Left lobe of liver (tissue), 2 donors: ENCODE measurements at regions not wholly inside any gene's neighbourhood (a gene's known extent, or its start where the extent isn't known, plus 50 kb on each side); places are given as distances from the start of the nearest gene placed in this dataset.
"Not testable (repeated sequence)": the region's sequence is repeated elsewhere in the genome, so short reads cannot be mapped to it uniquely, and the experiment has no call there.

ENCODE experiments used
- ATAC-seq: fragments of 200-7000 bp; cut with Tn5 transposase; one replicate; pipeline ENCODE4 v1.9.1; 2020; ENCODE audit warnings: mild to moderate bottlenecking, moderate library complexity
- DNase-seq: peaks from one replicate; pipeline ENCODE4 v3.0.0-alpha.2; 2020; ENCODE audit warnings: low spot score
- donor health status: DM: no; HTN: no; CAD: no; lungs with moderate emphysema.
- donor health status: DM: no; HTN: yes; CAD: no.

DNA sequence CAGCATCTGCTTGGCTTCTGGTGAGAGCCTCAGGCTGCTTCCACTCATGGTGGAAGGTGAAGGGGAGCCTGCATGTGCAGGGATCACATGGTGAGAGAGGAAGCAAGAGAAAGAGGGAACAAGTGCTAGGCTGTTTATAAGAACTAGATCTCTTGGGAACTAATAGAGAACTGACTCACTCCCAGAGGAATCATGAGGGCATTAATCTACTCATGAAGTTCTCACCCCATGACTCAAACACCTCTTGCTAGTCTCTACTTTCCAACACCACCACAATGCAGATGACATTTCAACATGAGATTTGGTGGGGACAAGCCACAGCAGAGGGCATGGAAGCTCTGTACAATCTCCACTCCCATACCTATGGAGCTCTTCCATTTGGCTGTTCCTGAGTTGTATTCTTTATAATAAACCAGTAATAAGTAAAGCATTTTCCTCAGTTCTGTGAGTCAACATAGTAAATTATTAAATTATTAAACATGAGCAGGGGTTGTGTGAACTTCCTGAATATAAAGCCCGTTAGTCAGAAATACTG lies 524.1 kb upstream of the NRSN1 start:
- ATAC-seq (no peak), DNase-seq (no peak)

DNA sequence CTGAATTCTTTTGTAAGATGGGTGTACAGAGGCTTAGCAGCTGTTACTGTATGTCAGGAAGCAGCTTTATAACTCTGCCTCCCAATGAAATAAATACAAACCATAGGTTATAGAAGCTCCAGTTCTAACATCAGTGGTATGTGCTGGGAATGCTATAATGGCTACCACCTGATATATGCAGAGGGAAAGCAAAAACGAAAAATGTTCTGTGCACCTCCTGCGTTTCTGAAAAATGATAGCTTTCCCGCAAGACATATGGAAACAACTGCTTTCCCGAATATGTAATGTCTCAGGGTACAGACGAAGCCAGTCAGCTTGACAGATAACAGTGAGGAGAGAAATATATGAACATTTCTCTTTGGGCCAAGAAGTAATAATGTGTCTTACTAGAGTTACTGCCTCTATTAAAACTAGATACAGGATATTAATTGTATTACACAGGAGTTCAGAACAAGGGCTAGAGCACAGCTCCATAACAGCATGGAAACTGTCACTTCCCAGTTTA lies 517.0 kb upstream of the NRSN1 start:
- ATAC-seq: no peak
- DNase-seq: no peak

DNA sequence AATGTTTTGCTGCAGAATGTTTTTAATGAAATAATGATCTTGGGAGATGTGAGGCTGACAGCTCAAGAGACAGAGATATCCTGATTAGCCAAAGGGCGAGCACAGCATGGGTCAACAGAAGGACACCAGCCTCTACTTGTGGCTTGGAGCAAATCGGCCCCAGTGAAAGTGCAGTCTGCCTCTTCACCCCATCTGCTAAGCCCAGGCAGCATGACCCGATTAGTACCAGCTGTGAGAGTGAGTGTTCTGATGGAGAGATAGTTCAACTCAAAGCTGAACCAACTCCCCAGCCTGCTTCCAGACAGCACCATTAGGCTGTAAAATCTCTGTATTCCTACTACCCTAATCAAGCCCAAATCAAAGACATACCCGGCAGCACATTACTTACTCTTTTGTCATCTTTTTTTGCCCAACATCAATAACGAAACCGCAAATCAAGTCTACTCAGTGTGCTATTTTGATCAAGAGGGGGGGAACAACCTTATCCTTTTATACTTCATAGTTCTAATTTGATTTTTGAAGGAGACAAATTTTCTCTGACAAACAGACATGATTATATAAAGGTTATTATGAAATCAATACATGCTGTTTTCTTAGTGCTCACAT lies 514.1 kb upstream of the NRSN1 start:
- DNase-seq (no peak), ATAC-seq (no peak)

DNA sequence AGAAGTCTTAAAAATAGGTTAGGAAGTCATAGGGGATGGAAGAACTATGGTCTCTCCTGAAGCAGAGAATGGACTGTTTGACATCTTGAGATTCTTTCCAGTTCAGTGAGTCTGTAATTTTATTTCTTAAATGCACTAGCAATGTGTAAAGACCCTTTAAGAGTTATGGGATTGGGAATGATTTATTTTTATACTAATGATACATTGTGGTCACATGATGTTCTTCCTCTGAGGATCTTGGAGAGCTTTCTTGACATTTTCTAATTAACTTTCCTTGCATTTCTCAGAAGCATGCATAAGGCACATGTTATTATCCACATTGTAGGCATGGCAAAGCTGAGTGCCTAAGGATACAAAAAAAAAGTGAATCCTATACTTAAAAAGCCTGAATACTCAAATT lies 507.6 kb upstream of the NRSN1 start:
- ATAC-seq: no peak

DNA sequence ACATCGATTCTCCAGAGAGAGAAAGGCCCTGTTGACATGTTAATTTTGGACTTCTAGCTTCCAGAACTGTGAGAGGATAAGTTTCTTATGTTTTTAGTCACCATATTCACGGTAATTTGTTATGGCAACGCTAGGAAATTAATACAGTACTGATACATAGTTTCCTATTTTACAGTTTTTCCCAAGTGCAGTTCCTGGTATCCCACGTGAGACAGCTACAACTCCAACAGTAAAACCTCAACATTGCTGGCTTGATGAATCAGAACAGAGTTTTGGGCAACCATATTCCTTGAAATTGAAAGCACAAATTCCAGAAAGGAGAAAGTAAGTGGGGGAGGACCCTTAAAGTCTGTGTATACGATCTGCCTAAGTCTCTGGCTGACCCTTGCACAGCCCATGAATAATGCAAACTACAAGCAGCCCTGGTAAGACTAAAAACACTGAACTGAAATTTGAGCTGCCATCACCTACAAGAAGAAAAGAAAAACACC lies 505.1 kb upstream of the NRSN1 start:
- DNase-seq (no peak), ATAC-seq (no peak)

More for the DNA sequence above, 507.6 kb upstream of the NRSN1 start:
- DNase-seq: no peak

DNA sequence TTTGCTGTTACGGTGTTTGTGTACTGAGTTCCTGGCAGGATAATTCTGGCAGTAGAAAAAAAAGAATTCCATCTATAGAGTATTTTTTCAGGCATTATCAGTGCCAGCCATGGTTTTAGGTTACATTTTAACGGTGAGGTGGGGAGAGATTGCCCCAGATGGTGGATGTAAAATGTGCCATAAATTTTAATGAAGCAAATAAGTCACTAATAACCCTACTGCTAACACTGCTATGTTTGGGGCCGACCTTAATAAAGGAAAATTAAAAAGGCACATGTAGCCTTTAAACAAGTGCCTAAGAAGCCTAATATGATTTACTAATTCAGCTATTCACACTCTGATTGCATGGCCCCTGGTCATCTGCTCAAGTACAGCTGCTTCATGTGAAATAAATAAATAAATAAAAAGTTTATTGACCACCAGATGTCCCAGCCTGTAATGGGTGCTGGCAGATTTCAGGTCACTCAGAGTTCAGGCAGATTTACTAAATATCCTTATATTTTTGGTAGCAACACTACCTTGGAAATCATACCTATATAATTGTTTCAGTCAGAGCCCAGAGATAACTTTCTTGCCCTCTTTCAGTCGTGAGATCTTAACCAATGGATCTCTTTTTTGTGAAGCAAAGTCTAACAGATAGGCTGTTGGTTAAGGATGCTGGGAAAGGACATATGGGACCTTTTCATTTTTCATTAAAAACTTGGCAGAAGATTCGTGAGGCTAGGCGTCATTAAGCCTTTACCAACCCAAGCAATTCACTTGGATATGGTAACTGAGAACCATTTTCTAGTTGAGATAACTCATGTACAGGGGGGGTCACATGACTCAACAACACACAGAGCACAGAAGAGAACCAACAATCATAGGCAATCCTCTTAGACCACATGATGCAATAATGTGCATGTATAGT lies 495.0 kb upstream of the NRSN1 start:
- ATAC-seq (no peak), DNase-seq (no peak)

DNA sequence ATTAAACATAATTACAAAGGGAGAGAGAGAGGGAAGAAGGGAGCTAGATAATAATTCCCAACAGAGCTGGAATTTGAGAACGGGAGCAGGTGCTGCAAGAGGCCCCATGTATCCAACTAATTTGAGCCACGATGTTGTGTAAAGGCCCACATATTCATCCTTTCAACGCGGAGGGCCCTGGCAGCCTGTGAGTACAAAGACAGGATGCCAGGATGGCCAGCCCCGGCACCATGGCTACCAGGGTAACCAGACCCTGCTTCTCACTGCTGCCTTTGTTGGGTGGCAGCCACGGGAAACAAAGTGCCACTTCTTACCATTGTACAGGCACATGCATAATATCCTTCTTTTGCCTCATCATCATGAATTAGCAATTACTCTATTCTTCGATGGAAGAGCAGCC lies 492.0 kb upstream of the NRSN1 start:
- ATAC-seq (no peak), DNase-seq (no peak)

DNA sequence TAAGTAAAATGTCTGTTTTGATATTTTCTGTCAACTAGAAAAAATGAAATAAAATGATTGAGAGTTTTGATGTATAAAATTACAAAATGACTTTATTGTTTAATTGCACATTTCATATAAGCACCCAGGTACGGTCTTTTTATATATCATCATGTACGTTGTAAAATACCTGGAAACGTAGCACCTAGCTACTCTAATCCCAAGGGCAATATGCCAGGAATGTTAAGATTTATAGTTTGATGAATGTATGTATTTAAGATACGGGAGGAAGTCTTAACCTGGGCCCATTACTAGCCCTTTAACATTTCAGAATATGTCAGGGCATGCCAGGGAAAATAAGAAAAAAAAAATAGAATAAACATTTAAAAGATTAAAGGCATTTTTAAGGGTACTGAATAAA lies 490.9 kb upstream of the NRSN1 start:
- DNase-seq (no peak), ATAC-seq (no peak)

DNA sequence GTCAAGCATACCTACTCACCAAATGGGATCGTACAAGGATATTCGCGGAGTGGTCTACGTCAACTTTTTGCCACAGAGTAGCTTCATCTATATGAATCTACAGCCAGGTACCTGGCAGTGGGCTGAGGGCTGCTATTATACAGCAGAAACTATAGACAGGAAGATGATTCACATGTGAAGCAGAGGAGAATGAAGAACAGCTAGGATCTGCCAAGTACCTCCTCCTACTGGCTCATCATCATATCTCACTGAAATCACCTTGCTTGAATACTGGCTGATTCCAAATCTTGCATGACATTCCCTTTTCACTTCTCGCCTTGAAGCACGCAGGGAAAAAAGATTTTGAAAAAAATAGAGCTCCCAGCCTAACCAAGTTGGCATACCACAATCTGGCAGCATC lies 488.7 kb upstream of the NRSN1 start:
- no peak for ATAC-seq
- no peak for DNase-seq

DNA sequence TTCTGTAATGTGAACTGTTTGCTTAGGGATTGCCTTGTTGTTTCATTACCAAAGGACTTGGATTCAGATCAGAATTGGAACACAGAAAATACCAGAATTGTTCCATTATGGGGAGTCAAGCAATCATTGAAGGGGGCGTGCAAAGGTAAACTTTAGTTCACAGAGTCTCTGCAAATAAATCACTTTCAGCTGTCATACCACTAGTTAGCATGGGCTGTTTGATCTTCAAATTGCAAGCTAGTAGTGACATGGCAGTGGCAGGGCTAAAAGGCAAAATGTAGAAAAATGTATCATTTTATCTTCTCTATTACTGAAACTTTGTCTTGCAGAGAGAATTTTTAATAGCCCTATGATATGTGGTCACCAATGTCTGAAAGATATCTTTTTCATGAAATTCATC lies 483.2 kb upstream of the NRSN1 start:
- no peak for DNase-seq
- no peak for ATAC-seq

DNA sequence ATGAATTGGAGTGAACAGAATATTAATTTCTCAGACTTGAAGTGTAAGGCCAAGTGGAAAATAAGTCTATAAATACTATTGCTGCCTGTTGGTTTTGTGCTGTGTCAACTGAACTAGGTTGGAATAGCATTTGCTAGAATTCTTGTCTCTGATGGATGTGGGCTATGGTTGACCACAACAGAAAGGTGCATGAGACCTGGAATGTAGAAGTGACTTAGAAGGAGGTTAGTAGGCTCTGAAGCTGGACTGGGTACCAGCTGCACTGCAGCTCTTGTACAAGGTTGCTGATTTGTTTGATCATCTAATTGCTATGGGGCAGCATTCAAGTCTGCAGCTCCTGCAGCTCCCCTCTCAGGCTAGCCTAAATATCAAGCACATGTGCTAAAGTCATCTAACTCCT lies 479.0 kb upstream of the NRSN1 start:
- DNase-seq (no peak), ATAC-seq (no peak)

DNA sequence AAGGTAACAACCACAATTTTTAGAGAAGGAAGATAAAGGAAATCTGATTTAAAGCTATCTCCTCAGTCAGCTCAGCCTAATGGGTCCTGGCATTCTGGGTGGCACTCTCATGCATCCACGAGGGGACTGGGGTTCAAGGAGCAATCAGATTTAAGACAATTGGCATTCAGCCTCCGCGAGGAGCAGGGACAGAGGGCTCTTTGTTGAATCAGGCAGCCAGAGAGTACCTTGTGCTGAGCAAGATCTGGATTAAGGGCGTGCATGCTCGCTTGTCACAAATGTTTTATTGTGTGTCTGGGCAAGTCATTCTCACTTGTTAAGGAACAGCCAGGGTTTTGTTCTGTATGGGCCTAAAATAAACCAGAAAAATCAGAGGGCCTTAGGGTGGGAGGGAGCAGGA lies 475.3 kb upstream of the NRSN1 start:
- DNase-seq (no peak), ATAC-seq (no peak)

DNA sequence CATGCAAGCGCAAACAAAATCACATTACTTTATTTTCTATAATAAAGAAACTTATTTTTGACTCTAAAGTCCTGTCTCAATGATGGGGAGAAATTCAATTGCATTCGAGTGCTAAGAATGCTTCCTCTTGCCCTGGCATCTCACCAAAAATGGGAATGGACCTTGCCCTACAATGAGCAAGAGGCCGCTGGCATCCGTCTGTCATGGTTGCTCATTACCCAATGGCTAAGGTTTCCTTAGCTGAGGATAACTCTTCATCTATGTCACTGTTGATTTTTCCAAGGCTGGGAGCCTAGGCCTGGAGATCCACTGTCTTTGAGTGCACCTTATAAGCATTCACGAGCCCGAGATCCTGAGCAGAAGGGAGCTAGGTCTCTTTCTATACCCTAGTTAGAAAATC lies 471.3 kb upstream of the NRSN1 start:
- DNase-seq (peak; percentile 78), ATAC-seq (peak; percentile 96)

DNA sequence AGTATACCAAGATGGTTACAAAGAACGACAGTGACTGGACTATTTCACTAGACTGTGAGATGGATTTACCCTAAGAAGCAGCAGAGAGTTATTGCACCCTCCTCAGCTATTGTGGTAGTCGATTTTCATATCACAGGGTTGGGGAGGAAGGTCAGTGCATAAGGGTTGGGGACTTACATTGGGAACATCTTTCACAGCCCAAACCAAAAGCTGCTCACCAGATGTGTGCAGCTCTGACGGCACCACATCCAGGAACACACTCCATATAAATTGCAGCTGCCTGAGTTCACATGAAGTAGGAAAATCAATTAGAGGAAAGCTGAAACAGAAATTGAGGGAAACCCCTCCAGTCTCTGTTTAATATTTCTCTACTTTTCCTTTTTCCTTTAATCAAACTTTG lies 470.5 kb upstream of the NRSN1 start:
- ATAC-seq (no peak), DNase-seq (no peak)

DNA sequence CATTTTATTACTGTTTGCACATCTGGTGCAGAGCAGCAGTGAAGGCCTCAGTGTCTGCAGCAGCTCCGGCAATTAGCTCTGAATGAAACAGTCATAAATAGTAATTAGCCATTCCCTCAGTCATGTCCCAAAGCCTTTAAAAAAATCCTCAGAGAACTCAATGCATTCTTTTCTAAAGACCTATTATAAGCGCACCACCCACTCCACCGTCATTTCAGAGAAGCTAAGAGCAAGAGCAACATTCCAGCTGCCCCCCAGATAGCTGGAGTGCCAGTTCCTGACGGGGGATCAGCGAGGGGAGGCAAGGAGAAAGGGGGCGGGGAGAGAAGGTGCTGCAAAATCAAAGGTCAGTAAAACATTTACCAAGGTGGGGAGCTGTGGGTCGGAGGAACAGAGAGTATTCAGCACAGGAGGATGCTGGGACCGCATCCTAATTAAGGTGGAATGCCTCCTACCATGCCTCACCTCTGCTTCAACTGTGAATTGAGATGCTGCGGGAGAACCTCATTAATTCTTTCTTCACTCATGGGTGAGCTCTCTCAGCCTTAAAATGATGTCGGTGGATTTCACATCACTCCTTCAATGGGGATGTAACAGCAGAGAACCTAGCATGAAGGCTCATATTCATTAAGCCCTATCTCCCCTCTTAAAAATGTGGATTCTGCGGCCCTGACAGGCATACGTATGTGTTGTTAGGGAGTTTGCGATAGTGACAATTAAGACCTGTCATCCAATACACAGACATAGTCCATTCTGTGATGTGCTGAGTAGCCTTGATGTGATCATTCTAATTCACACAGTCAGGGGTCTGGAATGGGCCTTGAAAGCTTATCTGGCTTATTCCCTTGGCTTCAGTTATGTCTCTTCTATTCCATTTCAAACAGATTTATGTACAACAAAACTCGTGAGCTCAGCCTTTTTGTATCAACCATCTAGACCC lies 469.5 kb upstream of the NRSN1 start:
- ATAC-seq (no peak), DNase-seq (no peak)

DNA sequence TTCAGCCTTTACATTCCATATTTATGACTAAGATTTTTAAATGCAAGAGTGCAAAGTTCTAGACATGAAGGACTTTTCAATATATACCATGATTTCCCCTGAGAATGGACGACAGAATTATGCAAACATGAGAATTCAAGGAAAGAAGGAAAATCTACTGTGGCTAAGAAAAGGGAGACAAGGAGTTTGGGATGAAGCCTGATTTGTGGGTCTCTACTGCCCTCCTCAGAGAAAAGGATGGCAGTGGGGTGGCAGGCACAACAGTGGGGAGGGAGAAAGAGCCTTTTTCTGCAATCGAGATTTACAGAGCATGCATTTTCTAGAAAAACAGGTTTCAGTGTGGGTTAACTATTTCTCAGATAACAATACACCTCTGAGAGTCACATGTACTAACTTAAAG lies 466.9 kb upstream of the NRSN1 start:
- peak; percentile 79 for ATAC-seq
- no peak for DNase-seq

DNA sequence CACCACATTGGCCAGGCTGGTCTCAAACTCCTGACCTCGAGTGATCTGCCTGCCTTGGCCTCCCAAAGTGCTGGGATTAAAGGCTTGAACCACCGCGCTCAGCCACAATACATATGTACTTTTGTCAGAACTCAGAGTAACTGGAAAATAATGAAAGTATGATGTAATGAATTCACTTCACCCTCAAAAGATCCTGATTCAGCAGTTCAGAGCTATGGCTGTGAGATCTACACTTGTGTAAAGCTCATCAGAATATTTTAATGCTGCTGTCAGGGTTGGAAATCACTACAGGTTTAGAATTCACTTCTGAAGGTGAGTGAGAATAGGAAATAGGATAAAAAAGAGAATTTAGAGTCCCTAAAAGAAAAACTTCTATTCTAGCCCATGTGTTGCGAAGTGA lies 464.5 kb upstream of the NRSN1 start:
- no peak for ATAC-seq
- no peak for DNase-seq

DNA sequence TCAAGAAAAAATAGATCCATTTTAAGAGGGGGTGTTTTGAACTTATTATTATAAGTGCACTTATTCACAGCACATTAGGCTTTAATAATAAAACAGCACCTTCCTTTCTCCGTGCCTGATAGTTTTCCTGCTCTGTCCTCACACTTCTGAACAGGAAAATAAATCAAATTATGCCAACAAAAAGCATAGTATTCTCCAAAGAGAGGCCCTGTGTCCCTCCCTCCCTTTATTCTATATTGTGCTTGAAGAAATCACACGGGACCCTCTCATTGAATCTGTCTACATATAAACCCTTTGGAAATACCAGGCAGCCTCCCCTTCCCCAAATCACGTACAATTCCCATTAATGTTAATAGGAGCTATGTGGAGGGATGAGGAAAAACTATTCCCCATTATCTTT lies 462.9 kb upstream of the NRSN1 start:
- ATAC-seq: no peak
- no peak for DNase-seq

DNA sequence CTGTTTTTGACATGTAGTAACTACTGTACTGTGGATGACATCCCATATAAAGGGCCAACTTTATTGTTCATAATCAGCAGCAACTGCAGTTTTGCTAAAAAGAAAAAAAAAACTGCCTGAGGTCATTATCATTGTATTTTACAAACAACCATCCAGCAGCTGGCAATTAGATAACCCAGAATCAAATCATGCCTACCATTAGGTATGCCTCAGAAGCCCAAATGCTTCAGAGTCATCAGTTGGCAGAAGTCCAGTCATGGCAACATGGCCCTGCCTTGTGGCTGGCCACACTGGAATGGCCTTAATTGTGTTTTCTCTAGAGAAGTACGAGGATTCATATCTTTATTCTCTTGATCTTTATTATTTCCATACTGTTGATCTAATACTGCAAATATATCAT lies 462.4 kb upstream of the NRSN1 start:
- no peak for ATAC-seq
- DNase-seq: no peak

DNA sequence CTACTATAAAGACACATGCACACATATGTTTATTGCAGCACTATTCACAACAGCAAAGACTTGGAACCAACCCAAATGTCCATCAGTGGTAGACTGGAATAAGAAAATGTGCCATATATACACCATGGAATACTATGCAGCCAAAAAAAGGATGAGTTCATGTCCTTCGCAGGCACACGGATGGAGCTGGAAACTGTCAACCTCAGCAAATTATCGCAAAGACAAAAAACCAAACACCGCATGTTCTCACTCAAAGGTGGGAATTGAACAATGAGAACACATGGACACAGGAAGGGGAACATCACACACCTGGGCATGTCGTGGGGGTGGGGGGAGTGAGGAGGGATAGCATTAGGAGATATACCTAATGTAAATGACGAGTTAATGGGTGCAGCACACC lies 460.1 kb upstream of the NRSN1 start:
- not testable (repeated sequence) for DNase-seq, ATAC-seq

DNA sequence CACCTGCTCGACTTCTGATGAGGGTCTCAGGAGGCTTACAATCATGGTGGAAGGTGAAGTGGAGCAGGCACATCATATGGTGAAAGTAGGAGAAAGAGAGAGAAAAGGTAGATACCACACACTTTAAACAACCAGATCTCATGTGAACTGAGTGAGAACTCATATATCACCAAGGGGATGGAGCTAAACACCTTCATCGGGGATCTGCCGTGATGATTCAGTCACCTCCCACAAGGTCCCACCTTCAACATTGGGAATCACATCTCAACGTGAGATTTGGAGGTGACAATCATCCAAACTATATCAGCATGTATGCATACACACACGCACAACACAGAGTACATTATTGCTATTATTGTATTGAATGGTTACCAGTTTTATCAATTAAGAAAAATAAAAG lies 453.3 kb upstream of the NRSN1 start:
- ATAC-seq: no peak
- DNase-seq: no peak
